HG03432 (cell line): ENCODE measurements at regions not wholly inside any gene's neighbourhood (a gene's known extent, or its start where the extent isn't known, plus 50 kb on each side); places are given as distances from the start of the nearest gene placed in this dataset.
"Not testable (repeated sequence)": the region's sequence is repeated elsewhere in the genome, so short reads cannot be mapped to it uniquely, and the experiment has no call there.

ENCODE experiments used
- ATAC-seq: cut with Tn5 transposase; IDR thresholded peaks from one replicate; pipeline ENCODE4 v1.9.1; 2021; ENCODE audit warnings: mild to moderate bottlenecking, moderate library complexity; ENCODE audit not compliant: unreplicated experiment

GRCh38 chr12:33817713-33818112 lies 204.6 kb upstream of the ALG10 start:
- ATAC-seq: no peak

GRCh38 chr12:33818313-33818712 lies 204.0 kb upstream of the ALG10 start:
- no peak for ATAC-seq

- no peak for ATAC-seq
Observed at GRCh38 chr12:33825442-33825841, 196.9 kb upstream of the ALG10 start.

- no peak for ATAC-seq
Observed at GRCh38 chr12:33825986-33826602, 196.2 kb upstream of the ALG10 start.

GRCh38 chr12:33828326-33828725 lies 194.0 kb upstream of the ALG10 start:
- ATAC-seq: no peak

- no peak for ATAC-seq
Observed at GRCh38 chr12:33830070-33830469, 192.2 kb upstream of the ALG10 start.

- ATAC-seq: no peak
Observed at GRCh38 chr12:33832900-33833299, 189.4 kb upstream of the ALG10 start.

GRCh38 chr12:33834672-33835071 lies 187.6 kb upstream of the ALG10 start:
- ATAC-seq: no peak

- ATAC-seq: no peak
Observed at GRCh38 chr12:33876618-33877017, 145.7 kb upstream of the ALG10 start.

- no peak for ATAC-seq
Observed at GRCh38 chr12:33892425-33892824, 129.9 kb upstream of the ALG10 start.

GRCh38 chr12:33920460-33920859 lies 101.8 kb upstream of the ALG10 start:
- not testable (repeated sequence) for ATAC-seq

GRCh38 chr12:33926095-33926494 lies 96.2 kb upstream of the ALG10 start:
- ATAC-seq: no peak

GRCh38 chr12:33937669-33938068 lies 84.6 kb upstream of the ALG10 start:
- ATAC-seq: not testable (repeated sequence)

GRCh38 chr12:33942172-33942571 lies 80.1 kb upstream of the ALG10 start:
- no peak for ATAC-seq

- no peak for ATAC-seq
Observed at GRCh38 chr12:33944703-33945437, 77.4 kb upstream of the ALG10 start.

GRCh38 chr12:33945438-33945784 lies 76.9 kb upstream of the ALG10 start:
- no peak for ATAC-seq

GRCh38 chr12:33966219-33966618 lies 56.1 kb upstream of the ALG10 start:
- ATAC-seq: not testable (repeated sequence)

- no peak for ATAC-seq
Observed at GRCh38 chr12:33967760-33968159, 54.5 kb upstream of the ALG10 start.
